Smooth muscle cell (in vitro differentiated cells): ENCODE measurements at regions not wholly inside any gene's neighbourhood (a gene's known extent, or its start where the extent isn't known, plus 50 kb on each side); places are given as distances from the start of the nearest gene placed in this dataset.
"Not testable (repeated sequence)": the region's sequence is repeated elsewhere in the genome, so short reads cannot be mapped to it uniquely, and the experiment has no call there.

Experiments
- DNase-seq: peaks from one replicate; lab custom pipeline; 2025; ENCODE audit not compliant: unreplicated experiment; lab: John Stamatoyannopoulos, UW
- H2AFZ ChIP-seq: fragments of 200-600 bp; sonication (generic); 2 replicates; pipeline ENCODE4 v1.6.0; 2016; ENCODE audit warnings: antibody characterized with exemption, low read depth, mild to moderate bottlenecking
- H3F3A ChIP-seq: fragments of 200-600 bp; sonication (generic); 2 replicates; pipeline ENCODE4 v1.6.0; 2017; ENCODE audit warnings: antibody characterized with exemption, low read depth
- H3K27ac ChIP-seq: fragments of 200-600 bp; sonication (generic); 2 replicates; pipeline ENCODE4 v1.5.1; 2016; ENCODE audit warnings: low read depth, mild to moderate bottlenecking
- H3K27me3 ChIP-seq: fragments of 200-600 bp; sonication (generic); 2 replicates; pipeline ENCODE4 v1.6.1; 2016; ENCODE audit warnings: low read depth, mild to moderate bottlenecking
- H3K36me3 ChIP-seq: fragments of 200-600 bp; sonication (generic); 2 replicates; pipeline ENCODE4 v1.5.1; 2016; ENCODE audit warnings: low read depth
- H3K4me1 ChIP-seq: fragments of 200-600 bp; sonication (generic); 2 replicates; pipeline ENCODE4 v1.5.1; 2016; ENCODE audit warnings: low read depth
- H3K4me2 ChIP-seq: fragments of 200-600 bp; sonication (generic); 2 replicates; pipeline ENCODE4 v1.6.0; 2016; ENCODE audit warnings: mild to moderate bottlenecking
- H3K4me3 ChIP-seq: fragments of 200-600 bp; sonication (generic); 2 replicates; pipeline ENCODE4 v1.5.1; 2016; ENCODE audit warnings: mild to moderate bottlenecking
- H3K79me2 ChIP-seq: fragments of 200-600 bp; sonication (generic); 2 replicates; pipeline ENCODE4 v1.6.0; 2016; ENCODE audit warnings: low read depth, mild to moderate bottlenecking
- H3K9ac ChIP-seq: fragments of 200-600 bp; sonication (generic); 2 replicates; pipeline ENCODE4 v1.6.0; 2016; ENCODE audit warnings: low read depth
- H3K9me3 ChIP-seq: fragments of 200-600 bp; sonication (generic); replicated peaks from 2 replicates; pipeline ENCODE4 v1.5.1; 2016; ENCODE audit warnings: low read depth
- H4K20me1 ChIP-seq: fragments of 200-600 bp; sonication (generic); 2 replicates; pipeline ENCODE4 v1.6.0; 2016; ENCODE audit warnings: low read depth
- WGBS: methylation state at CpG from one replicate; pipeline ENCODE4 v1.1.7; 2016; ENCODE audit warnings: low lambda C conversion rate; 5-methylcytosine and 5-hydroxymethylcytosine counted together
- TF ChIP-seq, protein P1 (sequence below): fragments of 200-600 bp; sonication (generic); IDR thresholded peaks from 2 replicates; pipeline ENCODE4 v1.5.1; 2017; ENCODE audit warnings: borderline replicate concordance, mild to moderate bottlenecking, antibody characterized with exemption; ENCODE audit not compliant: insufficient read depth, poor library complexity, severe bottlenecking

DNA sequence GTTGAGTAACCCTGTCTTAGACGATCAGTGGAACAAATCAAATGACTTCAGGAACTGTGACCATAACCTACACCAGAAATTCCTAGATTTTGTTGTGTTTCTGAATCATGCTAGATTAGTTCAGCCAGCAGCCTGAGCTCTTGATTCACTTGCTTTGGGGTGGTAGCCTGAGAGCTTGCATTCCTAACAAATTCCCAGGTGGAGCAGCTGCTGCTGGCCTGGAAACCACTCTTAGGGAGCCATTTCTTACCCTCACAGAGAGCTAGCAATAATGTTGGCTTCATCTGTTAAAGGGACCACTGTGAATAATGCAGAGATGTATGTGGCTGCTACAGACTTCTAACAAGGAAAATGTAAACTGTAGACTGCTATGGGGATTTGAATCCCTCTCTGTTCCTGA lies 388.1 kb upstream of the PRR20A start:
- H3K36me3 ChIP-seq = no peaks in the 10 kb centered on the region
- DNase-seq = no peak
- H2AFZ ChIP-seq = no peak overlapping the region
- H3F3A ChIP-seq = no peaks in the 10 kb centered on the region
- H3K79me2 ChIP-seq = no peaks in the 10 kb centered on the region
- H3K27me3 ChIP-seq = no peaks in the 10 kb centered on the region
- H3K9ac ChIP-seq = no peak overlapping the region
- TF ChIP-seq, protein P1, sequence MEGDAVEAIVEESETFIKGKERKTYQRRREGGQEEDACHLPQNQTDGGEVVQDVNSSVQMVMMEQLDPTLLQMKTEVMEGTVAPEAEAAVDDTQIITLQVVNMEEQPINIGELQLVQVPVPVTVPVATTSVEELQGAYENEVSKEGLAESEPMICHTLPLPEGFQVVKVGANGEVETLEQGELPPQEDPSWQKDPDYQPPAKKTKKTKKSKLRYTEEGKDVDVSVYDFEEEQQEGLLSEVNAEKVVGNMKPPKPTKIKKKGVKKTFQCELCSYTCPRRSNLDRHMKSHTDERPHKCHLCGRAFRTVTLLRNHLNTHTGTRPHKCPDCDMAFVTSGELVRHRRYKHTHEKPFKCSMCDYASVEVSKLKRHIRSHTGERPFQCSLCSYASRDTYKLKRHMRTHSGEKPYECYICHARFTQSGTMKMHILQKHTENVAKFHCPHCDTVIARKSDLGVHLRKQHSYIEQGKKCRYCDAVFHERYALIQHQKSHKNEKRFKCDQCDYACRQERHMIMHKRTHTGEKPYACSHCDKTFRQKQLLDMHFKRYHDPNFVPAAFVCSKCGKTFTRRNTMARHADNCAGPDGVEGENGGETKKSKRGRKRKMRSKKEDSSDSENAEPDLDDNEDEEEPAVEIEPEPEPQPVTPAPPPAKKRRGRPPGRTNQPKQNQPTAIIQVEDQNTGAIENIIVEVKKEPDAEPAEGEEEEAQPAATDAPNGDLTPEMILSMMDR = no peak
- no peak overlapping the region for H3K4me2 ChIP-seq
- H3K4me3 ChIP-seq = no peak overlapping the region
- H3K4me1 ChIP-seq = no peaks in the 10 kb centered on the region
- H3K9me3 ChIP-seq = no peaks in the 10 kb centered on the region
- no peaks in the 10 kb centered on the region for H4K20me1 ChIP-seq
- no peak overlapping the region for H3K27ac ChIP-seq
- 71% methylated on average over 1 of the region's 1 CpG for WGBS

DNA sequence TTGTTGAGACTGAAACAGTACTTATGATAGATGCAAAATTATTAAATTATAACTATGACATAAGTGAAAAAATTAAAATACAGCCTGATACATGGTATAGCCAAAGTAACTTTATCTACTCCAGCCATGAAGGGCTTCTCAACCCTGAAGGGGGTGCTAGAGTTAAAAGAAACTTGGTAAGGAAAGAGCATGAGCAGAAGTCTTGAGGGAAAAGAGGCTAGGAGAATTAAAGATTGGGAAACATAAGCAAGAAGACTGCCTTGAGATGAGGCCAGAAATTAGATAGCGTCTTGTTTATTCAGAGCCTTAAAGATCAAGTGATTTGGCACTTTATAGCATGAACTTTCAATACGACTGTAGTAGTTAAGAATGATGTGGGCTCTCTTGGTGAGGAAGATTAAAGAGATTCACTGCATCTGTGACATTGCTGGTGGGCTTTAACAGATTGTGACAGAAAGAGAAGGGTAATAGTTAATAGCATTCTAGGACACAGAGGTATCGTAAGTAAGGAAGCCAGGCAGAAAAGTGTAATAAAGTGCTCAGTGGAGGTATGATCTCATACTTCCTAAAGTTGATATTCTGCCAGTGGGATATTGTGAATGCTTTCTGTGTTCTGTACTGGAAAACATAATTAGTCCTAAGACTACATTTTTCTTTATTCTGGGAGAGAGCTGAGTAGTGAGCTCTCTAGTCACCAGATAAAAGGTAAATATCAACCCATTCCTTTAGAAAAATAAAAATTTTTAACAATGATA lies 385.4 kb upstream of the PRR20A start:
- no peaks in the 10 kb centered on the region for H4K20me1 ChIP-seq
- no peaks in the 10 kb centered on the region for H3K36me3 ChIP-seq
- no peak overlapping the region for H3K4me3 ChIP-seq
- H2AFZ ChIP-seq = no peak overlapping the region
- H3K27me3 ChIP-seq = no peaks in the 10 kb centered on the region
- no peaks in the 10 kb centered on the region for H3F3A ChIP-seq
- no peaks in the 10 kb centered on the region for H3K79me2 ChIP-seq
- WGBS = 68% methylated on average over 3 of the region's 3 CpGs
- TF ChIP-seq, protein P1 = peak; percentile 22
- no peak overlapping the region for H3K4me2 ChIP-seq
- no peaks in the 10 kb centered on the region for H3K9me3 ChIP-seq
- H3K4me1 ChIP-seq = no peaks in the 10 kb centered on the region
- H3K9ac ChIP-seq = no peak overlapping the region
- no peak overlapping the region for H3K27ac ChIP-seq
- no peak for DNase-seq

DNA sequence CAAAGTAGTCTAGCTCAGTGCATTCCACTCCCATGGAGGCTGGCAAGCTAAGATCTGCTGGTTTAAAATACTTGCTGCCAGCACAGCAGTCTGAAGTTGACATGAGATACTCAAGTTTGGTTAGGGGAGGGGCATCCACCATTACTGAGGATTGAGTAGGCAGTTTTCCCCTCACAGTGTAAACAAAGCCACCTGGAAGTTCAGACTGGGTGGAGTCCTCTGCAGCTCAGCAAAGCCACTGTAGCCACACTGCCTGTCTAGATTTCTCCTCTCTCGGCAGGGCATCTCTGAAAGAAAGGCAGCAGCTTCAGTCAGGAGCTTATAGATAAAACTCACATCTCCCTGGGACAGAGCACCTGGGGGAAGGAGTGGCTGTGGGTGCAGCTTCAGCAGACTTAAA lies 377.4 kb upstream of the PRR20A start:
- not testable (repeated sequence) for DNase-seq, H3K79me2 ChIP-seq
- 67% methylated on average over 1 of the region's 1 CpG for WGBS

DNA sequence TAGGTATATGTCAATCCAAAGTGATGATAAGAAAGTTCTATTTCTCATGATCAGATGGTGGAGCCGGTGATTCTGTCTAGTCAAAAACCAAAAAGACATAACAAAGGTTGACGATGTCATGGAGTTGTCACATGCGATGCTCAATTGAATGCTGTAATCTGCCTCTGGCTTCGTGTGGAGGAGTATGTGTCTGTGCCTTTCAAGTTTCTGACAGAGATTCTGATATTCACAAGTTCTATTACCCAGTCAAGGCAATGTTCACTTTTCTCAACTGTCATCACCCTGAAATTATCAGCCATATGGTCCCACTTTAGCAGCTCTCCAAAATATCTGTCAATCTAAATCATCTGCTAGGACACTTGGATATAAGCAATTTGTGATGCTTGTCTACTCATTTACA lies 367.6 kb upstream of the PRR20A start:
- Histone ChIP-seq H3F3A (no peaks in the 10 kb centered on the region), H4K20me1 (no peaks in the 10 kb centered on the region), H3K79me2 (no peaks in the 10 kb centered on the region), H3K9me3 (no peaks in the 10 kb centered on the region), H3K4me3 (no peak overlapping the region), H3K27ac (no peak overlapping the region), H3K36me3 (no peaks in the 10 kb centered on the region), H2AFZ (no peak overlapping the region), H3K4me2 (no peak overlapping the region), H3K27me3 (no peaks in the 10 kb centered on the region), H3K9ac (no peak overlapping the region), H3K4me1 (no peaks in the 10 kb centered on the region)
- TF ChIP-seq, protein P1 = no peak
- no peak for DNase-seq
- 90% methylated on average over 4 of the region's 4 CpGs for WGBS

More for the DNA sequence above, 377.4 kb upstream of the PRR20A start:
- H3K4me3 ChIP-seq, H3K4me2 ChIP-seq, H3K36me3 ChIP-seq, H2AFZ ChIP-seq, H3F3A ChIP-seq, H3K27ac ChIP-seq, H3K9ac ChIP-seq, H4K20me1 ChIP-seq, H3K27me3 ChIP-seq, H3K4me1 ChIP-seq, H3K9me3 ChIP-seq: not testable (repeated sequence)
